ENCODE measurements at regions not wholly inside any gene's neighbourhood (a gene's known extent, or its start where the extent isn't known, plus 50 kb on each side); places are given as distances from the start of the nearest gene placed in this dataset.
"Not testable (repeated sequence)": the region's sequence is repeated elsewhere in the genome, so short reads cannot be mapped to it uniquely, and the experiment has no call there.

DNA sequence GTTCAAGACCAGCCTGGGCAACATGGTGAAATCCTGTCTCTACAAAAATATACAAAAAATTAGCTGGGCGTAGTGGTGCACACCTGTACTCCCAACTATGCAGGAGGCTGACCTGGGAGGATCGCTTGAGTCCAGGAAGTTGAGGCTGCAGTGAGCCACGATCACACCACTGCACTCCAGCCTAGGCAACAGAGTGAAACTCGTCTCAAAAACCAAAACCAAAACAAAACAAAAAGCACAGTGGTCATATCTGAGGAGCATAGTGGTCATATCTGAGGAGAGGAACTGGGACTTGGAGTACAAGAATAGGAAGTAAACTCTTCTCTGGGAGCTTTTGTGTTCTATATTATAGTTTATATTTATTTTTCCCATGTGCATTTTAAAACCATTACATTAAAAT lies 275.3 kb upstream of the NOTCH2NLA start:
- TF ChIP-seq MYC (IDR thresholded peaks at IDR 0.05; ENCODE audit: low read depth, low read length); POLR2A (IDR thresholded peaks at IDR 0.05; ENCODE audit: extremely low read depth, insufficient read length): not testable (repeated sequence)
- TF ChIP-seq, protein P1, sequence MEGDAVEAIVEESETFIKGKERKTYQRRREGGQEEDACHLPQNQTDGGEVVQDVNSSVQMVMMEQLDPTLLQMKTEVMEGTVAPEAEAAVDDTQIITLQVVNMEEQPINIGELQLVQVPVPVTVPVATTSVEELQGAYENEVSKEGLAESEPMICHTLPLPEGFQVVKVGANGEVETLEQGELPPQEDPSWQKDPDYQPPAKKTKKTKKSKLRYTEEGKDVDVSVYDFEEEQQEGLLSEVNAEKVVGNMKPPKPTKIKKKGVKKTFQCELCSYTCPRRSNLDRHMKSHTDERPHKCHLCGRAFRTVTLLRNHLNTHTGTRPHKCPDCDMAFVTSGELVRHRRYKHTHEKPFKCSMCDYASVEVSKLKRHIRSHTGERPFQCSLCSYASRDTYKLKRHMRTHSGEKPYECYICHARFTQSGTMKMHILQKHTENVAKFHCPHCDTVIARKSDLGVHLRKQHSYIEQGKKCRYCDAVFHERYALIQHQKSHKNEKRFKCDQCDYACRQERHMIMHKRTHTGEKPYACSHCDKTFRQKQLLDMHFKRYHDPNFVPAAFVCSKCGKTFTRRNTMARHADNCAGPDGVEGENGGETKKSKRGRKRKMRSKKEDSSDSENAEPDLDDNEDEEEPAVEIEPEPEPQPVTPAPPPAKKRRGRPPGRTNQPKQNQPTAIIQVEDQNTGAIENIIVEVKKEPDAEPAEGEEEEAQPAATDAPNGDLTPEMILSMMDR (IDR thresholded peaks at IDR 0.05; ENCODE audit: low read depth, low read length), result not testable (repeated sequence)
- TF ChIP-seq, protein P2, sequence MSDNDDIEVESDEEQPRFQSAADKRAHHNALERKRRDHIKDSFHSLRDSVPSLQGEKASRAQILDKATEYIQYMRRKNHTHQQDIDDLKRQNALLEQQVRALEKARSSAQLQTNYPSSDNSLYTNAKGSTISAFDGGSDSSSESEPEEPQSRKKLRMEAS (IDR thresholded peaks at IDR 0.05; ENCODE audit: low read depth, low read length), result not testable (repeated sequence)
